ENCODE measurements at regions not wholly inside any gene's neighbourhood (a gene's known extent, or its start where the extent isn't known, plus 50 kb on each side); places are given as distances from the start of the nearest gene placed in this dataset.
"Not testable (repeated sequence)": the region's sequence is repeated elsewhere in the genome, so short reads cannot be mapped to it uniquely, and the experiment has no call there.

GRCh38 chr5:60538955-60539866 is 160.8 kb downstream of the DEPDC1B start:
- H3K36me3 ChIP-seq (ENCODE audit: control insufficient read depth, insufficient read depth, low read length), result no peaks in the 10 kb centered on the region
- no peaks in the 10 kb centered on the region for H3K27me3 ChIP-seq (ENCODE audit: control insufficient read depth, insufficient read depth, low read length)
- DNase-seq (ENCODE audit: low read depth), result no peak
- no peak for TF ChIP-seq CTCF (IDR thresholded peaks at IDR 0.05; ENCODE audit: insufficient read depth, low read length, poor library complexity, severe bottlenecking)
- H3K4me3 ChIP-seq (ENCODE audit: low read depth, low read length), result no peak overlapping the region

- no peak for TF ChIP-seq CTCF (IDR thresholded peaks at IDR 0.05; ENCODE audit: insufficient read depth, low read length, poor library complexity, severe bottlenecking)
- DNase-seq (ENCODE audit: low read depth), result no peak
- Histone ChIP-seq H3K36me3 (ENCODE audit: control insufficient read depth, insufficient read depth, low read length) (no peaks in the 10 kb centered on the region), H3K4me3 (ENCODE audit: low read depth, low read length) (no peak overlapping the region), H3K27me3 (ENCODE audit: control insufficient read depth, insufficient read depth, low read length) (no peaks in the 10 kb centered on the region)
These were observed 161.5 kb downstream of the DEPDC1B start for GRCh38 chr5:60538426-60538825.

- no peak for TF ChIP-seq CTCF (IDR thresholded peaks at IDR 0.05; ENCODE audit: insufficient read depth, low read length, poor library complexity, severe bottlenecking)
- Histone ChIP-seq H3K4me3 (ENCODE audit: low read depth, low read length) (no peak overlapping the region), H3K27me3 (ENCODE audit: control insufficient read depth, insufficient read depth, low read length) (no peaks in the 10 kb centered on the region), H3K36me3 (ENCODE audit: control insufficient read depth, insufficient read depth, low read length) (no peaks in the 10 kb centered on the region)
- no peak for DNase-seq (ENCODE audit: low read depth)
These were observed 164.0 kb downstream of the DEPDC1B start for GRCh38 chr5:60535951-60536350.

- Histone ChIP-seq H3K4me3 (ENCODE audit: low read depth, low read length) (no peak overlapping the region), H3K36me3 (ENCODE audit: control insufficient read depth, insufficient read depth, low read length) (no peaks in the 10 kb centered on the region), H3K27me3 (ENCODE audit: control insufficient read depth, insufficient read depth, low read length) (no peaks in the 10 kb centered on the region)
- no peak for TF ChIP-seq CTCF (IDR thresholded peaks at IDR 0.05; ENCODE audit: insufficient read depth, low read length, poor library complexity, severe bottlenecking)
- DNase-seq (ENCODE audit: low read depth), result no peak
These were observed 164.8 kb downstream of the DEPDC1B start for GRCh38 chr5:60535198-60535597.

- DNase-seq (ENCODE audit: low read depth), result no peak
- TF ChIP-seq CTCF (IDR thresholded peaks at IDR 0.05; ENCODE audit: insufficient read depth, low read length, poor library complexity, severe bottlenecking), result no peak
- Histone ChIP-seq H3K4me3 (ENCODE audit: low read depth, low read length) (no peak overlapping the region), H3K36me3 (ENCODE audit: control insufficient read depth, insufficient read depth, low read length) (no peaks in the 10 kb centered on the region), H3K27me3 (ENCODE audit: control insufficient read depth, insufficient read depth, low read length) (no peaks in the 10 kb centered on the region)
These were observed 166.2 kb downstream of the DEPDC1B start for GRCh38 chr5:60533789-60534188.

GRCh38 chr5:60532796-60533195 is 167.2 kb downstream of the DEPDC1B start:
- not testable (repeated sequence) for H3K4me3 ChIP-seq (ENCODE audit: low read depth, low read length); DNase-seq (ENCODE audit: low read depth); H3K36me3 ChIP-seq (ENCODE audit: control insufficient read depth, insufficient read depth, low read length); H3K27me3 ChIP-seq (ENCODE audit: control insufficient read depth, insufficient read depth, low read length)

GRCh38 chr5:60530144-60530848 is 169.7 kb downstream of the DEPDC1B start:
- not testable (repeated sequence) for H3K36me3 ChIP-seq (ENCODE audit: control insufficient read depth, insufficient read depth, low read length); DNase-seq (ENCODE audit: low read depth); H3K27me3 ChIP-seq (ENCODE audit: control insufficient read depth, insufficient read depth, low read length)

More at GRCh38 chr5:60530144-60530848, 169.7 kb downstream of the DEPDC1B start:
- H3K4me3 ChIP-seq (ENCODE audit: low read depth, low read length), result not testable (repeated sequence)

All from kidney epithelial cell (primary cell).